ENCODE measurements at regions not wholly inside any gene's neighbourhood (a gene's known extent, or its start where the extent isn't known, plus 50 kb on each side); places are given as distances from the start of the nearest gene placed in this dataset.

DNA sequence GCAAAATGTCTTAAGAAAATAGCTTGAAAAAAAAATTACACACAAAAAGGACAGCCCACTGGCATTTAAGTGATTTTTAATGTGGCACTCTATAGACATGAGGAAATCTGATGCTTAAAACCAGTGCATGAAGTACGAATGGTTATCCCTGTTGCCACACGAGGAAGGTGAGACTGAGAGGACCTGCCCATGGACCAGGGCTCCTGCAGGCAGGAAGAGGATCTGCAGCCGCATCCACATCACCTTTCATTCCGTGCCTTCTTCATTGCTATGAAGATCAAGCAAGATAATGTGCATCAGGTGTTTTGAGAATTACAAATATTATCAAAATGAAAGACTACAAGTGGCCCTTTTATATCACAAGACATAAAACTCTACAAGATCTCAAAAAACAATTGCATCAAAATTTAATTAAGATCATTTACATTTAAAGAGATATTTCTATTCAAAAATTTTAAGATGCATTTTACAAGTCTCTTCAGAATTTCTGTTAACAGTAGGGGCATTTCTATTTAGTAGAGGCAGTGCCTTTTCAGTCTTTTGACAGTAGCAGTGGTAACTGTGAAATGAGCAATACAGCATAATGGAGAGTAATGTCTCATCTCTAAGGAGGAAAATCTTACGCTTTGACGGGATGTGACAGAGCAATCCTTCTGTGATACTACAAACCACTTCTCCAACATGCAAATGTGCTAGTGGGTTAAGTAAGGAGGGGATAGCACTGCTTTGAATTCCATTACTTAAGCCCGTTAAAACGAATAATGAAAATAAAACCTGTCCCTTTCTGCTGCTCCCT lies 83.4 kb downstream of the SLC5A7 start:
- TF ChIP-seq, protein P1, sequence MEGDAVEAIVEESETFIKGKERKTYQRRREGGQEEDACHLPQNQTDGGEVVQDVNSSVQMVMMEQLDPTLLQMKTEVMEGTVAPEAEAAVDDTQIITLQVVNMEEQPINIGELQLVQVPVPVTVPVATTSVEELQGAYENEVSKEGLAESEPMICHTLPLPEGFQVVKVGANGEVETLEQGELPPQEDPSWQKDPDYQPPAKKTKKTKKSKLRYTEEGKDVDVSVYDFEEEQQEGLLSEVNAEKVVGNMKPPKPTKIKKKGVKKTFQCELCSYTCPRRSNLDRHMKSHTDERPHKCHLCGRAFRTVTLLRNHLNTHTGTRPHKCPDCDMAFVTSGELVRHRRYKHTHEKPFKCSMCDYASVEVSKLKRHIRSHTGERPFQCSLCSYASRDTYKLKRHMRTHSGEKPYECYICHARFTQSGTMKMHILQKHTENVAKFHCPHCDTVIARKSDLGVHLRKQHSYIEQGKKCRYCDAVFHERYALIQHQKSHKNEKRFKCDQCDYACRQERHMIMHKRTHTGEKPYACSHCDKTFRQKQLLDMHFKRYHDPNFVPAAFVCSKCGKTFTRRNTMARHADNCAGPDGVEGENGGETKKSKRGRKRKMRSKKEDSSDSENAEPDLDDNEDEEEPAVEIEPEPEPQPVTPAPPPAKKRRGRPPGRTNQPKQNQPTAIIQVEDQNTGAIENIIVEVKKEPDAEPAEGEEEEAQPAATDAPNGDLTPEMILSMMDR (conservative IDR thresholded peaks at IDR 0.05; ENCODE audit: low read depth in 2 of 2): peak; percentile 26 to 45
- TF ChIP-seq EZH2 (IDR thresholded peaks at IDR 0.05; ENCODE audit: low read depth, unreplicated experiment) (no peak), ZNF331 (CRISPR knock-in tag; IDR thresholded peaks at IDR 0.05; ENCODE audit: low read depth) (no peak), POLR2AphosphoS5 (IDR thresholded peaks at IDR 0.05; ENCODE audit: low read depth) (no peak), EZH2phosphoT487 (IDR thresholded peaks at IDR 0.05; ENCODE audit: unreplicated experiment) (no peak), ZNF114 (CRISPR knock-in tag; IDR thresholded peaks at IDR 0.05) (no peak), CREB1 (CRISPR knock-in tag; IDR thresholded peaks at IDR 0.05; ENCODE audit: low read depth) (no peak), JUNB (IDR thresholded peaks at IDR 0.05; ENCODE audit: unreplicated experiment) (no peak)
- TF ChIP-seq, protein P2, sequence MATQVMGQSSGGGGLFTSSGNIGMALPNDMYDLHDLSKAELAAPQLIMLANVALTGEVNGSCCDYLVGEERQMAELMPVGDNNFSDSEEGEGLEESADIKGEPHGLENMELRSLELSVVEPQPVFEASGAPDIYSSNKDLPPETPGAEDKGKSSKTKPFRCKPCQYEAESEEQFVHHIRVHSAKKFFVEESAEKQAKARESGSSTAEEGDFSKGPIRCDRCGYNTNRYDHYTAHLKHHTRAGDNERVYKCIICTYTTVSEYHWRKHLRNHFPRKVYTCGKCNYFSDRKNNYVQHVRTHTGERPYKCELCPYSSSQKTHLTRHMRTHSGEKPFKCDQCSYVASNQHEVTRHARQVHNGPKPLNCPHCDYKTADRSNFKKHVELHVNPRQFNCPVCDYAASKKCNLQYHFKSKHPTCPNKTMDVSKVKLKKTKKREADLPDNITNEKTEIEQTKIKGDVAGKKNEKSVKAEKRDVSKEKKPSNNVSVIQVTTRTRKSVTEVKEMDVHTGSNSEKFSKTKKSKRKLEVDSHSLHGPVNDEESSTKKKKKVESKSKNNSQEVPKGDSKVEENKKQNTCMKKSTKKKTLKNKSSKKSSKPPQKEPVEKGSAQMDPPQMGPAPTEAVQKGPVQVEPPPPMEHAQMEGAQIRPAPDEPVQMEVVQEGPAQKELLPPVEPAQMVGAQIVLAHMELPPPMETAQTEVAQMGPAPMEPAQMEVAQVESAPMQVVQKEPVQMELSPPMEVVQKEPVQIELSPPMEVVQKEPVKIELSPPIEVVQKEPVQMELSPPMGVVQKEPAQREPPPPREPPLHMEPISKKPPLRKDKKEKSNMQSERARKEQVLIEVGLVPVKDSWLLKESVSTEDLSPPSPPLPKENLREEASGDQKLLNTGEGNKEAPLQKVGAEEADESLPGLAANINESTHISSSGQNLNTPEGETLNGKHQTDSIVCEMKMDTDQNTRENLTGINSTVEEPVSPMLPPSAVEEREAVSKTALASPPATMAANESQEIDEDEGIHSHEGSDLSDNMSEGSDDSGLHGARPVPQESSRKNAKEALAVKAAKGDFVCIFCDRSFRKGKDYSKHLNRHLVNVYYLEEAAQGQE (IDR thresholded peaks at IDR 0.05; ENCODE audit: unreplicated experiment): no peak
- TF ChIP-seq, protein P3, sequence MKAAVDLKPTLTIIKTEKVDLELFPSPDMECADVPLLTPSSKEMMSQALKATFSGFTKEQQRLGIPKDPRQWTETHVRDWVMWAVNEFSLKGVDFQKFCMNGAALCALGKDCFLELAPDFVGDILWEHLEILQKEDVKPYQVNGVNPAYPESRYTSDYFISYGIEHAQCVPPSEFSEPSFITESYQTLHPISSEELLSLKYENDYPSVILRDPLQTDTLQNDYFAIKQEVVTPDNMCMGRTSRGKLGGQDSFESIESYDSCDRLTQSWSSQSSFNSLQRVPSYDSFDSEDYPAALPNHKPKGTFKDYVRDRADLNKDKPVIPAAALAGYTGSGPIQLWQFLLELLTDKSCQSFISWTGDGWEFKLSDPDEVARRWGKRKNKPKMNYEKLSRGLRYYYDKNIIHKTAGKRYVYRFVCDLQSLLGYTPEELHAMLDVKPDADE (IDR thresholded peaks at IDR 0.05): no peak
